OCI-LY7 (cell line): ENCODE measurements at regions not wholly inside any gene's neighbourhood (a gene's known extent, or its start where the extent isn't known, plus 50 kb on each side); places are given as distances from the start of the nearest gene placed in this dataset.

Experiments
- BruUV-seq: library from RNA; stranded (reverse); fragments of 400-500 nt; replicated peaks from 2 replicates; lab custom pipeline; 2021; lab: Mats Ljungman, UMichigan
- CTCF ChIA-PET: fragments of 300-600 bp; sonication (Branson Sonifier 250); formaldehyde crosslinking; loops from one replicate; lab custom pipeline; 2022; ENCODE audit warnings: antibody characterized with exemption; ENCODE audit not compliant: unreplicated experiment; lab: Charles Lee
- POLR2A ChIA-PET: fragments of 300-600 bp; sonication (Branson Sonifier 250); formaldehyde crosslinking; loops from one replicate; lab custom pipeline; 2022; ENCODE audit warnings: antibody characterized with exemption; lab: Charles Lee
- DNase-seq: peaks from one replicate; pipeline ENCODE4 v3.0.0-alpha.2; 2015; ENCODE audit warnings: low spot score
- H2AFZ ChIP-seq: fragments of 200-600 bp; sonication (generic), shearing (Covaris generic); 2 replicates; pipeline ENCODE4 v1.6.1; 2014; ENCODE audit warnings: mild to moderate bottlenecking, antibody characterized with exemption, low read length, moderate library complexity
- H3K27ac ChIP-seq: fragments of 200-600 bp; sonication (generic); 2 replicates; pipeline ENCODE4 v1.5.1; 2014; ENCODE audit warnings: mixed run types, low read depth, mild to moderate bottlenecking, moderate library complexity, low read length, inconsistent platforms; ENCODE audit not compliant: poor library complexity, severe bottlenecking
- H3K36me3 ChIP-seq: fragments of 200-600 bp; sonication (generic); 2 replicates; pipeline ENCODE4 v1.6.1; 2014; ENCODE audit warnings: mild to moderate bottlenecking, antibody characterized with exemption, low read length, moderate library complexity, mixed read lengths; ENCODE audit not compliant: insufficient read depth
- H3K4me1 ChIP-seq: fragments of 200-600 bp; sonication (generic); 2 replicates; pipeline ENCODE4 v1.5.1; 2014; ENCODE audit warnings: mild to moderate bottlenecking, low read length; ENCODE audit not compliant: insufficient read depth, poor library complexity, severe bottlenecking
- H3K4me2 ChIP-seq: fragments of 200-600 bp; sonication (generic); 2 replicates; pipeline ENCODE4 v1.6.1; 2014; ENCODE audit warnings: mild to moderate bottlenecking, low read length
- H3K4me3 ChIP-seq: fragments of 200-600 bp; sonication (generic); 2 replicates; pipeline ENCODE4 v1.5.1; 2014; ENCODE audit warnings: mild to moderate bottlenecking, low read depth, low read length; ENCODE audit not compliant: poor library complexity, severe bottlenecking
- H3K79me2 ChIP-seq: fragments of 200-600 bp; sonication (generic); 2 replicates; pipeline ENCODE4 v1.6.1; 2016; ENCODE audit warnings: low read depth, mild to moderate bottlenecking, low read length, moderate library complexity, mixed read lengths; ENCODE audit not compliant: insufficient read depth
- H3K9me2 ChIP-seq: fragments of 200-600 bp; sonication (generic); 2 replicates; pipeline ENCODE4 v1.6.1; 2016; ENCODE audit warnings: mild to moderate bottlenecking, low read length, mixed read lengths; ENCODE audit not compliant: insufficient read depth
- H3K9me3 ChIP-seq: fragments of 200-600 bp; sonication (generic); 2 replicates; pipeline ENCODE4 v1.6.1; 2014; ENCODE audit warnings: mild to moderate bottlenecking, mixed run types, low read length, mixed read lengths
- H4K20me1 ChIP-seq: fragments of 200-600 bp; sonication (generic); 2 replicates; pipeline ENCODE4 v1.6.1; 2014; ENCODE audit warnings: mild to moderate bottlenecking, antibody characterized with exemption, low read length, moderate library complexity, mixed read lengths; ENCODE audit not compliant: insufficient read depth
- EZH2phosphoT487 ChIP-seq: fragments of 200-600 bp; sonication (generic); IDR thresholded peaks from 2 replicates; pipeline ENCODE4 v1.6.1; 2018; ENCODE audit warnings: low read depth, borderline replicate concordance, mild to moderate bottlenecking, mixed run types, antibody characterized with exemption, low read length, moderate library complexity, mixed read lengths
- intact Hi-C: fragments of 100-400 bp; cut with micrococcal nuclease; formaldehyde crosslinking; loops from one replicate; pipeline ENCODE4 v1.10.0; 2022; ENCODE audit not compliant: unreplicated experiment
- TF ChIP-seq, protein P1 (sequence below): fragments of 200-600 bp; sonication (generic); conservative IDR thresholded peaks from 2 replicates; pipeline ENCODE4 v1.5.1; 2014; ENCODE audit warnings: mild to moderate bottlenecking, antibody characterized with exemption, low read length, moderate library complexity, mixed read lengths

DNA sequence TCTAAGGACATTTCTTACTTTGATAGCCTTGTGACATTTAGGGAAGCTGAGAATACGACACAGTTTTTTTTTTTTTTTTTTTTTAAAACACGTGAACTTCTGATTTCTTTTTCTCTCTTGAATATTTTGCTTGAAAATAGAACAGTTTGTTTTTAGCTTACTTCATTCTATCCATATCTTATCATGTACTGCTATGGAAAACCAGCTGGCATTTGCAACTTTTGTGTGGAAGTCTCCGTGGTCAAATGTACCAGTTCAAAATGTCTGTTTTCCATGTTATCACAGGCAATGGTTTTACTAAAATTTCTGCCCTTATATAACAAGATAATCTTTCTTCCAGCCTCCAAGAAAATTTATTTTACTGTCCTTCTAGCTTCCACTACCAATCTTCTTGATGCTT is 821.6 kb downstream of the DNAJB9 start:
- POLR2A ChIA-PET = interaction anchor here (0.5 to 1.4 kb wide), 3 partner anchors 9 to 779 kb away, joined by 3 read pairs; no protein-coding TSS in a partner anchor
- Histone ChIP-seq H3K4me2 (no peak overlapping the region), H3K9me3 (no peaks in the 10 kb centered on the region), H3K27ac (no peak overlapping the region), H3K4me1 (no peaks in the 10 kb centered on the region), H3K4me3 (no peak overlapping the region), H3K36me3 (no peaks in the 10 kb centered on the region), H4K20me1 (no peaks in the 10 kb centered on the region), H3K79me2 (no peaks in the 10 kb centered on the region), H3K9me2 (no peaks in the 10 kb centered on the region), H2AFZ (no peak overlapping the region)
- intact Hi-C loops = no loop called here
- no peak for DNase-seq
- CTCF ChIA-PET = no interaction called here
- BruUV-seq = no TSS peak
- TF ChIP-seq EZH2phosphoT487 = no peak
- TF ChIP-seq, protein P1, sequence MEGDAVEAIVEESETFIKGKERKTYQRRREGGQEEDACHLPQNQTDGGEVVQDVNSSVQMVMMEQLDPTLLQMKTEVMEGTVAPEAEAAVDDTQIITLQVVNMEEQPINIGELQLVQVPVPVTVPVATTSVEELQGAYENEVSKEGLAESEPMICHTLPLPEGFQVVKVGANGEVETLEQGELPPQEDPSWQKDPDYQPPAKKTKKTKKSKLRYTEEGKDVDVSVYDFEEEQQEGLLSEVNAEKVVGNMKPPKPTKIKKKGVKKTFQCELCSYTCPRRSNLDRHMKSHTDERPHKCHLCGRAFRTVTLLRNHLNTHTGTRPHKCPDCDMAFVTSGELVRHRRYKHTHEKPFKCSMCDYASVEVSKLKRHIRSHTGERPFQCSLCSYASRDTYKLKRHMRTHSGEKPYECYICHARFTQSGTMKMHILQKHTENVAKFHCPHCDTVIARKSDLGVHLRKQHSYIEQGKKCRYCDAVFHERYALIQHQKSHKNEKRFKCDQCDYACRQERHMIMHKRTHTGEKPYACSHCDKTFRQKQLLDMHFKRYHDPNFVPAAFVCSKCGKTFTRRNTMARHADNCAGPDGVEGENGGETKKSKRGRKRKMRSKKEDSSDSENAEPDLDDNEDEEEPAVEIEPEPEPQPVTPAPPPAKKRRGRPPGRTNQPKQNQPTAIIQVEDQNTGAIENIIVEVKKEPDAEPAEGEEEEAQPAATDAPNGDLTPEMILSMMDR = no peak

DNA sequence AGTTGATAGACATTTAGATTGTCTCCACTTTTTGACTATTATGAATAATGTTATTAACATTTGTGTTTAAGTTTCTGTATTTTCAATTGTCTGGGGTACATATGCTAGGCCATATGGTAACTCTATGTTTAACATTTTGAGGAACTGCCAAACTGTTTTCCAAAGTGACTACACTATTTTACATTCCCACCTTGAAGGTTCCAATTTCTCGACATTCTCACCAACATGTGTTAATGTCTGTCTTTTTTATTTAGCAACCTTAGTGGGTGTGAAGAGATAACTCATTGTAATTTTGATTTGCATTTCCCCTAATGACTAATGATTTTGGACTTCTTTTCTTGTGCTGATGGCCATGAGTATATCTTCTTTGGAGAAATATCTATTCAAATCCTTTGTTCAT is 832.4 kb downstream of the DNAJB9 start:
- DNase-seq = no peak
- no peak overlapping the region for H3K4me3 ChIP-seq
- H3K27ac ChIP-seq = no peak overlapping the region
- no peaks in the 10 kb centered on the region for H3K79me2 ChIP-seq
- ChIA-PET POLR2A (no interaction called here), CTCF (no interaction called here)
- no TSS peak for BruUV-seq
- no peak overlapping the region for H2AFZ ChIP-seq
- no peaks in the 10 kb centered on the region for H4K20me1 ChIP-seq
- H3K36me3 ChIP-seq = no peaks in the 10 kb centered on the region
- TF ChIP-seq EZH2phosphoT487 = no peak
- TF ChIP-seq, protein P1 = no peak
- H3K9me2 ChIP-seq = no peaks in the 10 kb centered on the region
- H3K4me2 ChIP-seq = no peak overlapping the region
- intact Hi-C loops = no loop called here
- H3K4me1 ChIP-seq = no peaks in the 10 kb centered on the region
- no peaks in the 10 kb centered on the region for H3K9me3 ChIP-seq

GRCh38 chr7:109407756-109408155 is 838.1 kb downstream of the DNAJB9 start:
- DNase-seq = no peak
- BruUV-seq = no TSS peak
- Histone ChIP-seq H3K4me3 (no peak overlapping the region), H3K27ac (no peak overlapping the region), H4K20me1 (no peaks in the 10 kb centered on the region), H3K4me1 (no peaks in the 10 kb centered on the region), H3K4me2 (no peak overlapping the region), H3K9me3 (no peaks in the 10 kb centered on the region), H3K79me2 (no peaks in the 10 kb centered on the region), H2AFZ (no peak overlapping the region), H3K36me3 (no peaks in the 10 kb centered on the region), H3K9me2 (no peaks in the 10 kb centered on the region)
- TF ChIP-seq, protein P1 = no peak
- no peak for TF ChIP-seq EZH2phosphoT487
- ChIA-PET CTCF (no interaction called here), POLR2A (interaction anchor here (0.7 kb wide), 2 partner anchors 176 to 219 kb away, joined by 3 read pairs; no protein-coding TSS in a partner anchor)
- intact Hi-C loops = no loop called here
